SK-MEL-5 (cell line): ENCODE measurements at regions not wholly inside any gene's neighbourhood (a gene's known extent, or its start where the extent isn't known, plus 50 kb on each side); places are given as distances from the start of the nearest gene placed in this dataset.
"Not testable (repeated sequence)": the region's sequence is repeated elsewhere in the genome, so short reads cannot be mapped to it uniquely, and the experiment has no call there.

ENCODE experiments used
- DNase-seq: peaks from one replicate; pipeline ENCODE4 v3.0.0-alpha.2; 2016; ENCODE audit warnings: low read depth, low spot score
- in situ Hi-C: cut with HindIII; loops from 2 replicates; pipeline ENCODE4 v1.10.0; 2016; ENCODE audit warnings: low sequenced_read_pairs, high pct_unique_total_duplicates, low pct_unique_long_range_greater_than_20kb

GRCh38 chr14:37858733-37859132 is 263.3 kb downstream of the TTC6 start:
- no peak for DNase-seq
- in situ Hi-C loops = no loop called here

- in situ Hi-C loops = no loop called here
- no peak for DNase-seq
Observed at GRCh38 chr14:37859177-37859576, 263.7 kb downstream of the TTC6 start.

GRCh38 chr14:37862263-37862662 is 266.8 kb downstream of the TTC6 start:
- in situ Hi-C loops = no loop called here
- DNase-seq = no peak

GRCh38 chr14:37864128-37864527 is 268.7 kb downstream of the TTC6 start:
- in situ Hi-C loops = no loop called here
- DNase-seq = no peak

GRCh38 chr14:37864861-37865718 is 269.7 kb downstream of the TTC6 start:
- DNase-seq = no peak
- in situ Hi-C loops = no loop called here

- no peak for DNase-seq
- in situ Hi-C loops = no loop called here
Observed at GRCh38 chr14:37865719-37866549, 270.5 kb downstream of the TTC6 start.

GRCh38 chr14:37869633-37870032 is 274.2 kb downstream of the TTC6 start:
- in situ Hi-C loops = no loop called here
- DNase-seq = no peak

GRCh38 chr14:37870170-37870569 is 274.7 kb downstream of the TTC6 start:
- no peak for DNase-seq
- in situ Hi-C loops = no loop called here

- in situ Hi-C loops = no loop called here
- no peak for DNase-seq
Observed at GRCh38 chr14:37870632-37871346, 275.4 kb downstream of the TTC6 start.

- in situ Hi-C loops, DNase-seq: not testable (repeated sequence)
Observed at GRCh38 chr14:37874065-37874428, 278.6 kb downstream of the TTC6 start.

- in situ Hi-C loops = no loop called here
Observed at GRCh38 chr14:37874429-37875109, 279.1 kb downstream of the TTC6 start.

GRCh38 chr14:37888234-37888633 is 292.8 kb downstream of the TTC6 start:
- in situ Hi-C loops = no loop called here
- no peak for DNase-seq

More at GRCh38 chr14:37874429-37875109, 279.1 kb downstream of the TTC6 start:
- DNase-seq = peak; percentile 74

GRCh38 chr14:37889087-37889486 is 293.7 kb downstream of the TTC6 start:
- no peak for DNase-seq
- in situ Hi-C loops = no loop called here

GRCh38 chr14:37890095-37890494 is 294.7 kb downstream of the TTC6 start:
- in situ Hi-C loops = no loop called here

GRCh38 chr14:37891500-37891899 is 296.1 kb downstream of the TTC6 start:
- DNase-seq, in situ Hi-C loops: not testable (repeated sequence)

More at GRCh38 chr14:37890095-37890494, 294.7 kb downstream of the TTC6 start:
- no peak for DNase-seq

- DNase-seq = no peak
- in situ Hi-C loops = no loop called here
Observed at GRCh38 chr14:37894463-37894862, 299.0 kb downstream of the TTC6 start.

GRCh38 chr14:37899365-37899764 is 303.9 kb downstream of the TTC6 start:
- in situ Hi-C loops = no loop called here

GRCh38 chr14:37900561-37900960 is 305.1 kb downstream of the TTC6 start:
- in situ Hi-C loops = no loop called here
- DNase-seq = no peak

More at GRCh38 chr14:37899365-37899764, 303.9 kb downstream of the TTC6 start:
- no peak for DNase-seq
